ENCODE measurements at regions not wholly inside any gene's neighbourhood (a gene's known extent, or its start where the extent isn't known, plus 50 kb on each side); places are given as distances from the start of the nearest gene placed in this dataset.

DNA sequence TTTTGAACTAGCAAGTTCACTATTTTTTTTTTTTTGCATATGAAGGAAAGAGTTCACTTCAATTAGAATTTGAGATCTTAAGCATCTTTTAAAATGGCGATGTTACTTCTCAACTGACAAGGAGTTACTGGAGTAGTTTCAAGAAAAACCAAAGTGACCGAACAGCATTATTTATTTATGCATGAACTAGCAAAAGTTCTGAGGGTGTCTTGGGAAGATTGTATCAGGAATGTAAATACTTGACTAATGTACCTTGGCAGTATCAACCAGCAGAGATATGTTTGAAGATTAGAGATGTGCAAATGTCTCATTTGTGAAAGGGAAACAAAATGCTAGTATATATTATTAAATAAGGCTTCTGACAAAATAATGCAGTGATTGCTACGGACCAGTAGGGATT is 203.9 kb downstream of the KBTBD8 start:
- ChIA-PET CTCF (no interaction called here), POLR2A (no interaction called here)
- no CpG with 5 or more reads among the region's 3 CpGs for WGBS (ENCODE audit: insufficient coverage)
- H3K9me3 ChIP-seq (ENCODE audit: control extremely low read depth in 1 of 3, control insufficient read depth in 2 of 3, insufficient read depth in 1 of 3, low read length in 2 of 3), result peaks cover 0 to 1% (median 0%) of the 10 kb centered on the region in 3 donors
- Mint-ChIP-seq H3K4me1 (peaks cover 1% of the 10 kb centered on the region), H3K27me3 (peaks cover 2% of the 10 kb centered on the region), H3K4me3 (no peak overlapping the region), H3K27ac (no peak overlapping the region), H3K9me3 (ENCODE audit: insufficient read depth) (no peaks in the 10 kb centered on the region)
- H3K27me3 ChIP-seq (replicated peaks in 1 of 4; ENCODE audit: control extremely low read depth in 1 of 4, control insufficient read depth in 3 of 4, insufficient read depth in 4 of 4, low read length in 3 of 4), result no peaks in the 10 kb centered on the region
- TF ChIP-seq EZH2 (IDR thresholded peaks at IDR 0.05; ENCODE audit: borderline replicate concordance, insufficient read depth, low read depth, low read length, poor library complexity, severe bottlenecking), result no peak
- TF ChIP-seq, protein P1, sequence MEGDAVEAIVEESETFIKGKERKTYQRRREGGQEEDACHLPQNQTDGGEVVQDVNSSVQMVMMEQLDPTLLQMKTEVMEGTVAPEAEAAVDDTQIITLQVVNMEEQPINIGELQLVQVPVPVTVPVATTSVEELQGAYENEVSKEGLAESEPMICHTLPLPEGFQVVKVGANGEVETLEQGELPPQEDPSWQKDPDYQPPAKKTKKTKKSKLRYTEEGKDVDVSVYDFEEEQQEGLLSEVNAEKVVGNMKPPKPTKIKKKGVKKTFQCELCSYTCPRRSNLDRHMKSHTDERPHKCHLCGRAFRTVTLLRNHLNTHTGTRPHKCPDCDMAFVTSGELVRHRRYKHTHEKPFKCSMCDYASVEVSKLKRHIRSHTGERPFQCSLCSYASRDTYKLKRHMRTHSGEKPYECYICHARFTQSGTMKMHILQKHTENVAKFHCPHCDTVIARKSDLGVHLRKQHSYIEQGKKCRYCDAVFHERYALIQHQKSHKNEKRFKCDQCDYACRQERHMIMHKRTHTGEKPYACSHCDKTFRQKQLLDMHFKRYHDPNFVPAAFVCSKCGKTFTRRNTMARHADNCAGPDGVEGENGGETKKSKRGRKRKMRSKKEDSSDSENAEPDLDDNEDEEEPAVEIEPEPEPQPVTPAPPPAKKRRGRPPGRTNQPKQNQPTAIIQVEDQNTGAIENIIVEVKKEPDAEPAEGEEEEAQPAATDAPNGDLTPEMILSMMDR (IDR thresholded peaks at IDR 0.05), result no peak
- H3K4me2 ChIP-seq (replicated peaks; ENCODE audit: low read depth, low read length, poor library complexity, severe bottlenecking), result no peak overlapping the region
- ATAC-seq (ENCODE audit: low read depth) (no peak), DNase-seq (no peak)
- H4K20me1 ChIP-seq (ENCODE audit: control insufficient read depth, insufficient read depth, low read length, poor library complexity, severe bottlenecking), result no peaks in the 10 kb centered on the region
- no peaks in the 10 kb centered on the region for H3K4me1 ChIP-seq (ENCODE audit: control insufficient read depth in 2 of 2, insufficient read depth in 2 of 2, low read length in 2 of 2)
- H3K79me2 ChIP-seq (ENCODE audit: control insufficient read depth, insufficient read depth, low read length), result no peaks in the 10 kb centered on the region
- no peak overlapping the region for H3K4me3 ChIP-seq (ENCODE audit: control extremely low read depth in 1 of 5, extremely low read depth in 1 of 5, insufficient read depth in 1 of 5, low read depth in 2 of 5, low read length in 4 of 5)
- H2AFZ ChIP-seq (ENCODE audit: insufficient read depth, low read depth, low read length, poor library complexity, severe bottlenecking), result no peak overlapping the region
- H3K9ac ChIP-seq (ENCODE audit: low read length), result no peak overlapping the region
- H3K36me3 ChIP-seq (replicated peaks in 1 of 2; ENCODE audit: control extremely low read depth in 1 of 2, control insufficient read depth in 1 of 2, extremely low read depth in 1 of 2, insufficient read depth in 2 of 2, low read length in 1 of 2), result no peaks in the 10 kb centered on the region
- intact Hi-C loops (cut with micrococcal nuclease), result no loop called here
- H3K27ac ChIP-seq (ENCODE audit: low read length in 2 of 2), result no peak overlapping the region

DNA sequence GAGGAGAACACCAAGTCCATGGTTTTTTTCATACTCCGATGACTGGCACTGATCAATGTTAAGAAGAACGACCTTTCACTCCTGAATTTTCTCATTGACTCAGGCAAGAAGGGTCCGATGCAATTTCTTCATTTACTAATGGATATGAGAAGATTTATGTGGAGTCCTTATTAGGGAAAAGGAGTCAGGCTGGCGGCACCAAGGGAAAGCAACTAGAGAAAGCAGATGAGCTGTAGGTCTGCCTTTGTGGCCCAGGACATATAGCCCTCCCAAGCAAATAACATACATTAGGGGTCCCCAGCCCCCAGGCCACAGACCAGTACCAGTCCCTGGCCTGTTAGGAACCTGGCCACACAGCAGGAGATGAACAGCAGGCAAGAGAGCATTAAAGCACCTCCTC is 206.8 kb downstream of the KBTBD8 start:
- POLR2A ChIA-PET, result no interaction called here
- H2AFZ ChIP-seq (ENCODE audit: insufficient read depth, low read depth, low read length, poor library complexity, severe bottlenecking), result no peak overlapping the region
- no peak overlapping the region for H3K4me3 Mint-ChIP-seq
- H4K20me1 ChIP-seq (ENCODE audit: control insufficient read depth, insufficient read depth, low read length, poor library complexity, severe bottlenecking), result no peaks in the 10 kb centered on the region
- TF ChIP-seq EZH2 (IDR thresholded peaks at IDR 0.05; ENCODE audit: borderline replicate concordance, insufficient read depth, low read depth, low read length, poor library complexity, severe bottlenecking), result no peak
- TF ChIP-seq, protein P1 (IDR thresholded peaks at IDR 0.05), result no peak
- no peak overlapping the region for H3K27ac ChIP-seq (ENCODE audit: low read length in 2 of 2)
- H3K4me1 ChIP-seq (ENCODE audit: control insufficient read depth in 2 of 2, insufficient read depth in 2 of 2, low read length in 2 of 2), result no peaks in the 10 kb centered on the region
- no peaks in the 10 kb centered on the region for H3K79me2 ChIP-seq (ENCODE audit: control insufficient read depth, insufficient read depth, low read length)
- DNase-seq, result no peak
- H3K27me3 ChIP-seq (replicated peaks in 1 of 4; ENCODE audit: control extremely low read depth in 1 of 4, control insufficient read depth in 3 of 4, insufficient read depth in 4 of 4, low read length in 3 of 4), result no peaks in the 10 kb centered on the region
- no peak overlapping the region for H3K27ac Mint-ChIP-seq
- H3K9me3 ChIP-seq (ENCODE audit: control extremely low read depth in 1 of 3, control insufficient read depth in 2 of 3, insufficient read depth in 1 of 3, low read length in 2 of 3), result peaks cover 0 to 1% (median 0%) of the 10 kb centered on the region in 3 donors
- H3K4me1 Mint-ChIP-seq, result peaks cover 1% of the 10 kb centered on the region
- no peak overlapping the region for H3K9ac ChIP-seq (ENCODE audit: low read length)
- no peaks in the 10 kb centered on the region for H3K36me3 ChIP-seq (replicated peaks in 1 of 2; ENCODE audit: control extremely low read depth in 1 of 2, control insufficient read depth in 1 of 2, extremely low read depth in 1 of 2, insufficient read depth in 2 of 2, low read length in 1 of 2)
- ATAC-seq (ENCODE audit: low read depth), result no peak
- H3K9me3 Mint-ChIP-seq (ENCODE audit: insufficient read depth), result no peaks in the 10 kb centered on the region
- H3K4me2 ChIP-seq (replicated peaks; ENCODE audit: low read depth, low read length, poor library complexity, severe bottlenecking), result no peak overlapping the region
- peaks cover 4% of the 10 kb centered on the region for H3K27me3 Mint-ChIP-seq
- WGBS (ENCODE audit: insufficient coverage), result 100% methylated on average over 1 of the region's 4 CpGs
- CTCF ChIA-PET, result no interaction called here
- no peak overlapping the region for H3K4me3 ChIP-seq (ENCODE audit: control extremely low read depth in 1 of 5, extremely low read depth in 1 of 5, insufficient read depth in 1 of 5, low read depth in 2 of 5, low read length in 4 of 5)
- intact Hi-C loops (cut with micrococcal nuclease), result no loop called here
